Stimulated activated CD4-positive, alpha-beta T cell treated with anti-CD3 and anti-CD28 coated beads, Interleukin-4, amount 100 ng/mL, for 1 hour (primary cell): ENCODE measurements at regions not wholly inside any gene's neighbourhood (a gene's known extent, or its start where the extent isn't known, plus 50 kb on each side); places are given as distances from the start of the nearest gene placed in this dataset.
"Not testable (repeated sequence)": the region's sequence is repeated elsewhere in the genome, so short reads cannot be mapped to it uniquely, and the experiment has no call there.

ENCODE experiments used
- DNase-seq: peaks from one replicate; pipeline ENCODE4 v3.0.0-alpha.2; 2020

- DNase-seq: no peak
These were observed 538.4 kb upstream of the NCAM2 start for GRCh38 chr21:20459838-20460237.

GRCh38 chr21:20463362-20463761 lies 534.8 kb upstream of the NCAM2 start:
- DNase-seq: no peak

- DNase-seq: no peak
These were observed 528.8 kb upstream of the NCAM2 start for GRCh38 chr21:20469361-20469760.

GRCh38 chr21:20486303-20486702 lies 511.9 kb upstream of the NCAM2 start:
- DNase-seq: no peak

- not testable (repeated sequence) for DNase-seq
These were observed 495.3 kb upstream of the NCAM2 start for GRCh38 chr21:20502915-20503314.

DNA sequence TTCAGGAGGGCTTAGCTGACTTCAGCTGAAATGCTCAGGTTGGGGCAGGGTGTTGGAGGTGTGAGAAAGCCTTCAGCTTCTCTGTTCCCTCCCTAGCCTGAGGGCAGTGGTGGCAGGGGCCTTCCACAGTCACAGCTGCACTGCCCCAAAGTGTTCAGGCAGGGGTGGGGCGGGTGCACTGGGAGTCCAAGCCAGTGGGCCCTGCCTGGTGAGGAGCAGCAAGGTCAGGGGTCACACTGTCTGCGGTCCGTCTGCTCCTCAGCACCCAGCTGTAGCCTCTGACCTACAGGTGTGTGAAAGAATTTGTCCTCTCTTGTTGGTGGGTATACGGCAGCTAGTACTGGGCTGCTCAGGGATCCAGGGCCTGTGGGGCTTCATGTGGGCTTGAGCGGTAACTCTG lies 490.4 kb upstream of the NCAM2 start:
- no peak for DNase-seq

GRCh38 chr21:20511216-20511880 lies 486.9 kb upstream of the NCAM2 start:
- no peak for DNase-seq

GRCh38 chr21:20515446-20515845 lies 482.8 kb upstream of the NCAM2 start:
- no peak for DNase-seq

- DNase-seq: no peak
These were observed 479.1 kb upstream of the NCAM2 start for GRCh38 chr21:20519076-20519475.

DNA sequence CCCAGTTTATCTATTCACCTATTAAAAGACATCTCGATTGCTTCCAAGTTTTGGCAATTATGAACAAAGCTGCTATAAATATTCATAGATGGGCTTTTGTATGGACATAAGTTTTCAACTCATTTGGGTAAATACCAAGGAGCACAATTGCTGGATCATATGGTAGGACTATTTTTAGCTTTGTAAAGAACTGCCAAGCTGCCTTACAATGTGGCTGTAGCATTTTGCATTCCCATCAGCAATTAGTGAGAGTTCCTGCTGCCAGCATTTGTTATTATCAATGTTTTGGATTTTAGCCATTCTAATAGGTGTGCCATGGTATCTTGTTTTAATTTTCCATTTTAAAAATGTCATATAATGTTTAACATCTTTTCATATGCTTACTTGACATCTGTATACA lies 475.6 kb upstream of the NCAM2 start:
- no peak for DNase-seq

DNA sequence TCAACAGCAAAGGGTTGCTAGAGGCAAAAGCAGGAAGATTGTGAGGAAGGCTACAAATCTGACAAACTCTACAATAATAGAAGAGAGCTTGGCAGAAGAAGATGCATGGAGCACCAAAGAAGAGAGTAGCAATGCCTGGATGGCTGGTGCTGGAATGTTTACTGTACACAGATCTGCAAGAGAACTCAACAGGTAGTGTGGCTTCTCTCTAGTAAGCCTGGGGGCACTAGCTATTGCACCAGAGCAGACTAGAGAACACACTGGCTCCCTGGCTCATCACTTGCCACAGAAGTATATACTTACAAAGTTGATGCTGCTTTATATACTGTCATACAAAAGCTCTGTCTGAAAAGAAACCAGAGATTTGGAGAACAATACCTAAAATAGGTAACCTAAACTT lies 475.0 kb upstream of the NCAM2 start:
- no peak for DNase-seq

GRCh38 chr21:20527731-20528460 lies 470.3 kb upstream of the NCAM2 start:
- no peak for DNase-seq

- DNase-seq: no peak
These were observed 461.1 kb upstream of the NCAM2 start for GRCh38 chr21:20537130-20537529.

DNA sequence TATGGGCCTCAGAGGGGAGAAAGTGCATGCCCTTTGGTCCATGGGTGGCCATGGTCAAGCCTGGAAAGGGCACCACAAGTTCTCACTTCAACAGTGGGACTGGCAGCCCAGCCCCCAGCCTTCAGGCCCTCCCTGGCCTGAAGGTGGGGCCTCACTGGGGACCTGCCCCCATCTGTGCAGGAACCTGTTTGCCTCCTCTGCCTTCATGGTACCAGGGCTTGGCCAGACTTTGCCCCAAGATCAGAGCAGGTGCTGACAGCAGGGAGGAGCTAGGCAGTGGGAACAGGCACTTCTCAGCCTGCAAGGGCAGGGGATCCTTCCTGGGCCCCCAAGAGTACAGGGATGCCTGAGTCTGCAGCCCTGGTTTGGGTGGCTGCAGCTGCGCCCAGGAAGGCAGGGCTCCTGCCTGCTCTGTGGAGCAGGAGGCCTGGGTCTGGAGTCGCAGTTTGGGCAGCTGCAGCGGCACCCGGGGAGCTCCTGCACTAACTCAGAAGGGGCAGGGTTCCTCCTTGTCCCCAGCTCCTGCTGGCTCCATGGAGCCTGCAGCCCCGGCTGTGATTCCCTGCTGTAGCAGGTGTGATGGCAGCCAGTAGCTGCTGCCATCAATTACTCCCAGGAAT lies 460.1 kb upstream of the NCAM2 start:
- no peak for DNase-seq

DNA sequence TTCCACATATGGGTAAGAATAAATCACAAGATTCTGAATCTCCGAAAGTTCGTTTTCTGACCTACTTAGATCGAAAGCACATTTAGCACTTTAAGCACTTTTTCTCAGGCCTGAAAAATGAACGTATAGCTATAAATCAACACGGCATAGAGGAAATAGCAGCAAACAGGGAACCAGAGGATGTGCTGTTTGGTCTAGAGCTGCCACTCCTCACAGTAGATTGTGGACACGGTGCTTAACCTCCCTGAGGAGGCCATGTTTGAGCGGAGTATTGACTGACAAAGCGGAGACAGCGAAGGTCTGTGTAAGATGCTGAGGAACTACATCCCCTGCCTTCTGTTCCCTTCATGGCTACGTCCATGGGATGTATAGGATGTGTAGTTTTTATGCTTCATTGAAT lies 452.8 kb upstream of the NCAM2 start:
- no peak for DNase-seq

DNA sequence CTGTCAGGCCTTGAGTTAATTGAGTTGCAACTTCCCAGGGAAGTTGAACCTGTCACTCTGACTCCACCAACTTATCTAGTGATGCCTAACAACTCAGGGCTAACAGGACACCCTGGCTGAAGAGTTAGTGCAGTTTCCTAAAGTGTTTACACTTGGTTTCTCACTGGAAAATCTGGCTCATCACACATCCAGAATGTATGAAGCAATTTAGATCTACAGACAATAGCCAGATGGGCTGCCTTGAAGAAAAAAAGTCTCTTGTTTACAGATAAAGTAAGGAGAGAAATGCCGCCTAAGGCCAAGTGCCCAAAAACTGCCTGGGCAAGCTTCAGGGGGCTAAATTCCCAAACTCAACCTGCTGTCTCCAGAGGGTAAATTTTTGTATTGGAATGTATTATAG lies 446.3 kb upstream of the NCAM2 start:
- DNase-seq: no peak

- DNase-seq: no peak
These were observed 443.4 kb upstream of the NCAM2 start for GRCh38 chr21:20554785-20555184.

- DNase-seq: no peak
These were observed 427.4 kb upstream of the NCAM2 start for GRCh38 chr21:20570824-20571232.

DNA sequence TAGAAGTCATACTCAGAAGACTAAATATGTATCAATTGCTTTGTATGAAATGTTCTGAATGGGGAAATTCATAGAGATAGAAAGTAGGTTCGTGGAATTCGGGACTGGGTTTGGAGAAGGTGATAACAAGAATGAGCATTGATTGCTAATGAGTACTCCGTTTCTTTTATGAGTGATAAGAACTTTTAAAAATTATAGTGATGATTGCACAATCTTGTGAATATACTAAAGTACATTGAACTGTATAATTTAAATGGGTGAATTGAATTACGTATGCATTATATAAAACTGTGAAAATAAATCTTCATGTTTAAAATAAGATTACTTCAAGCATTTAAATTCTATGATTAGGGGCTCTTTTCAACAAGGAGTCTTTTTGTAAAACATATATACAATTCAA lies 425.6 kb upstream of the NCAM2 start:
- no peak for DNase-seq

DNA sequence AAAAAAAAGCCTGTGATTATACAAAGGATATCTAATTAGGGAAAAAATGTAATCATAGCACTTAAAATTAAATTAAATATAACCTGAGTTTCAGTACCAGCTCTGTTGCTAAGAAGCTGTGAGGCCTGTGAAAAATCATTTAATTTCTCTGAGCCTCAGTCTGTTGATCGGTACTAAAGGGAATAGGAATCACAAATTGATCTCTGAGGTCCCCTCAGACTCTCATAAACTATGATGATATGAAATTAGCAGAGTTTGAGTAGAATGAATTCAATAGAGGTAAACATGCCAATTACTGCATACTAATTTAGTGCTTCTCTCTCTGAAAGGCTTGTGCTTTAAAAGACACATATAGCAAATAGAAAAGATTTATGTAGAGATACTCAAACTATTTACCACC lies 416.8 kb upstream of the NCAM2 start:
- DNase-seq: no peak

GRCh38 chr21:20591284-20591683 lies 406.9 kb upstream of the NCAM2 start:
- no peak for DNase-seq

- no peak for DNase-seq
These were observed 405.7 kb upstream of the NCAM2 start for GRCh38 chr21:20592463-20592862.

GRCh38 chr21:20603236-20603635 lies 395.0 kb upstream of the NCAM2 start:
- DNase-seq: no peak

DNA sequence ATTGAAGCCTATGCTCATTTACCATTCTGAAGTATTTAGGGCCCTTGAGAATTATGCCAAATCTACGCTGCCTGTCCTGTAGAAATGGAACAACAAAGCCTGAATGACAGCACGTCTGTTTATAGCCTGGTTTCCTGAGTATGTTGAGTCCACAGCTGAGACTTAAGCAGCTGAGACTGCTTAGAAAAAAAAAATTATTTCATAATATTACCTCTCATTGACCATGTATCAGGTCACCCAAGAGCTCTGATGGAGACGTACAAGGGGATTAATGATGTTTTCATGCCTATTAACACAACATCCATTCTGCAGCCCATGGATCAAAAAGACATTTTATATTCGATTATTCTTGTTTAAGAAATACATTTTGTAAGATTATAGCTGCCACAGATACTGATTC lies 387.2 kb upstream of the NCAM2 start:
- DNase-seq: no peak
